NOMO-1 (cell line): ENCODE measurements at regions not wholly inside any gene's neighbourhood (a gene's known extent, or its start where the extent isn't known, plus 50 kb on each side); places are given as distances from the start of the nearest gene placed in this dataset.

Source experiments
- DNase-seq, 2 experiments: peaks; one replicate each; lab custom pipeline; 2025; ENCODE audit not compliant: unreplicated experiment in 2 of 2; lab: John Stamatoyannopoulos, UW

- DNase-seq, result no peak
Measured at GRCh38 chr4:128416921-128417320, 129.3 kb upstream of the PGRMC2 start.

DNA sequence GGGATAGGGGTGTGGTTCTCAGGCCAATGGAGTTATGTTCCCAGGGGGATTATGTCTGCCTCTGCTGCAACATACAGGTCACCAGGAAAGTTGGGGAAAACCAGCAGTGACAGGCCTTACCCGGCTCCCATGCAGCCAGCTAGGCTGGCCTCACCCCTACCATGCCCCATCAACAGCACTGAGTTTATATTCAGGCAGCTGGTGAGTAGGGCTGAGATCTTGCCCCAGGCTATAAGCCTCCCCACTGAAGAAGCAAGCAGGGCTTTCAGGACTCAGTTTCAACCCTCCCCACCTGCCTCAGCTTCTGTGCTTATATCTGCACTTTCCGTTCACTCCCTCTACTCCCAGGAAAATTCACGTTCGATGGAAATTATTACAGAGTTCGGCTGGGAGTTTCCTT is 122.4 kb upstream of the PGRMC2 start:
- no peak for DNase-seq

GRCh38 chr4:128403586-128403985 is 116.0 kb upstream of the PGRMC2 start:
- DNase-seq, result no peak

- DNase-seq, result no peak
Measured at GRCh38 chr4:128394778-128395177, 107.2 kb upstream of the PGRMC2 start.

DNA sequence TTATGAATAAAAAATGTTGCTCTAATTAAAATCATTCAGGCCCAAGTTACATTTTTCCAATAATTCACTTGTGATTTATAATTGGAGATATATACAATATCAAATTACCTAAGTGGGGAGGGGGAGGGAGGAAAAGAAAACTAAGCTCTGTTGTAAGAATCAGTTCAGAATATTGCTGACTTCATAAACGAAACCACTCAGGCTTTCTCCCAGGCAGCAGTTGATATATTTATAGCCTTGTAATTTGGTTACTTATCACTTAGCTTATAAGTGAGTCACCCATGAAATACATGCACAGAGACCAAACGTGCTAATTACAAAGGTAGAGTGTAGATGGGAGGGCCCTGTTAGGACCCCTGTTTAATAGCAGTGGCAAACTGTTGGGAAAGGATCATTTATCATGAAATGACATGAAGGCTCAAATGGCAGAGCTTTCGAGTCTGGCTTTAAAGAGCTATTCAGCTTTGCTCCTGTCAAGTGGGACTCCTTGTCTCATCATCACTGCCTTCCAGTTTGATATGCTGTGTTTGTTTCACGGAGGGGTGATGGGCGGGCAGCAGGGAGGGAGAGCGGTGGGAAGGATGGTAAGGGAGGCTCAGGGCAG is 105.6 kb upstream of the PGRMC2 start:
- peak; percentile 53 to 88 for DNase-seq

DNA sequence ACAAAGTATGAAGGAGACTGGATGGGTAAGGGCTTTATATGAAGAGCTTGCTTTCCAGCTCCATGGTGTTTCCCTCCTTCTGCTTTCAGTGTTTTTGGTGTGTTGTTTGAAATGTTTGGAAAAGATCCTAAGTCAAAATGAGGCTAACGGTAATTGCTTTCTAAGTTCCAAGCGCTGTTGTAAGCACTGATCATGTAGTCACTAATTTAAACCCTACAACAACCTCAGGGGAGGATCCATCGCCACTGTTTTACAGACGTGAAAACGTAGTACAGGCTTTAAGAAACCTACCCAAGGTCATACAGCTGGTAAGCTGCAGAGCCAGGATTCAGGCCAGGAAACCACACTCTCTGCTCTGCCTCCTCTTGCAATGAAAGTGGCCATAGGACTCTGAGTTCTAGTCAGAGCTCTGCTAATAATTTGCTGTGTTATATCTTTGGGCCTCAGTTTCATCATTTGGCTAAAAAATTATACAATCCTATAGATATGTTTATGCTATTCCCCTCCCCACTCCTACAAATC is 102.9 kb upstream of the PGRMC2 start:
- DNase-seq, result no peak

GRCh38 chr4:128388796-128389195 is 101.2 kb upstream of the PGRMC2 start:
- no peak for DNase-seq

DNA sequence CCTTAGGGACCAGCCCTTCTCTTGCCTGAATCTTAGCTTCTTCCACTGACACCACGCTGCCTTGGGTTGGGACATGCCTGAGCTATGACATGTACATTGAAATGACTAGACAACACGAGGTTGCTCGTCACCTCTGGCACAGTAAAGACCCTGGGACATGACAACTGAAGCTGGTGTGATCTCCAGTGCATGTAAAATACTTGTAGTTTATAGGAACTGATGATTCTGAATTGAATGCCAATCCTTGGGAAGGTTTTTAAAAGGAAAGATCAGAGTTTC is 100.7 kb upstream of the PGRMC2 start:
- no peak for DNase-seq

DNA sequence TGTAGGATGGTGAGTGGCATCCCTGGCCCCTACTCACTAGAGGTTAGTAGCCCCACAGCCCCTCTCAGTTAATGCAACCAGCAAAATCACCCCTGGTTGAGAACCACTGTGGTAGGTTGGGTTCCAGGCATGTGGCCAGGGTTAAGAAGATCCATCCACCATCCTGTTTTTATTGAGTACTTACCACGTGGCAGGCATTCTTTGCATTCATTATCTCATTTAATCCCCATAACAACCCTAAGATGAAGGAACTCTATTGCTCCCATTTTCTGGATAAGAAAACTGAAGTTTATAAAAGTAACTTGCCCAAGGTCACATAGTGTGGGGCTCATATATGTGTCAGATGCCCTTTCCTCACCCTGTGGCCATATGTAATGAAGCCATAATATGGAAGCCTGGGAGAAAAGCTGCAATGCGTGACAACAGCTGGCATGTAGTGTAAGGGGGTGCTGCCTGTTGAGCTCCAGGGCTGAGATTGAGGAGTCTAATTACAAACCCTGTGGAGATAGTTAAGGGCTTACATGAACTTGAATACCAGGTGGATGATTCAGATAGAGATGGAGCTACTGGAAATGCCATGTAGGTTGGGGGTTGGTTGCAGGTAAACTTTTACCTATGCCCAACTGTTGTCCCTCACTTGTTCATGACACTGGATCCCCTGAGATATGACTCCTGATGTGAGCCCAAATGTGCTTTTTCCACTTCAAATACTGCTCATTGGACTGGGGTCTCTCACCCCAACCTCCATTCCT is 100.2 kb upstream of the PGRMC2 start:
- no peak for DNase-seq

DNA sequence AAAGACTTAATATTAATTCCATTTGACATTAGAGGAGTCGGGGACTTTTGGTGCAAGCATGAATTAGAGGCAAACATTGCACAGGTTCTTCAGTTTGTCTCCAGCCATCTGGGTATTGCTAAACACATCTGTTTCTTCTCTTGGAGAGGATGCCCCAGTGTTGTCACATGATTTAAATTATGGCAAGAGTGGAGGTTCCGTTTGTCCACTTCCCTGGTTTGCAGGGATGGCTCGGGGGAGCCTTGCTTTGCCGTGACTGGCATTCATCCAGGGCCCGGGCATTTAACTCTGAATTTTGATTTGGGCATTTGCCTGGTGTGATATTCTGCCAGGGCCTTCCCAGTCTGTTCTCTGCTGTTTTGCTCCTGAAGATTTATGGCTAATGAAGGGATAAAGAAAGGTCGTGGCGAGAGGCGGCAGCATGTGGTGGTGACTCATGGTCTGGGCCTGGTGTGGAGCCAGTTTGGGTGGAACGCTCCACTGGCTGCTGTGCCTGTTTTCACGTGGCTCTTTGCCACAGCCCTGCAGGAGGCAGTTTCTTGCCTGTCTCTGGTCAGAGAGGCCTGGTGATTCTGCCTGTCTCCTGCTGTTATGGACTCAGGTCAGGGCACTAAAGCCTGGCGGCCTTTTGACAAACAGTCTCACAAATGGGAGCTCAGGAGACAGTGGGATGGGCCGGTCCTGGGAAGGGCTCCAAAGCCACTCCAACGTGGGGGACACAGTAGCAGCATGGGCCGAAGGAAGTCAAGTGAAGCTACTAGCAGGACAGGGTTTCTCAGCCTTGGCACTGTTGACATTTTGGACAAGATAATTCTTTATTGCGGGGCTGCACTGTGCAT is 99.4 kb upstream of the PGRMC2 start:
- DNase-seq, result peak; percentile 76 to 78

DNA sequence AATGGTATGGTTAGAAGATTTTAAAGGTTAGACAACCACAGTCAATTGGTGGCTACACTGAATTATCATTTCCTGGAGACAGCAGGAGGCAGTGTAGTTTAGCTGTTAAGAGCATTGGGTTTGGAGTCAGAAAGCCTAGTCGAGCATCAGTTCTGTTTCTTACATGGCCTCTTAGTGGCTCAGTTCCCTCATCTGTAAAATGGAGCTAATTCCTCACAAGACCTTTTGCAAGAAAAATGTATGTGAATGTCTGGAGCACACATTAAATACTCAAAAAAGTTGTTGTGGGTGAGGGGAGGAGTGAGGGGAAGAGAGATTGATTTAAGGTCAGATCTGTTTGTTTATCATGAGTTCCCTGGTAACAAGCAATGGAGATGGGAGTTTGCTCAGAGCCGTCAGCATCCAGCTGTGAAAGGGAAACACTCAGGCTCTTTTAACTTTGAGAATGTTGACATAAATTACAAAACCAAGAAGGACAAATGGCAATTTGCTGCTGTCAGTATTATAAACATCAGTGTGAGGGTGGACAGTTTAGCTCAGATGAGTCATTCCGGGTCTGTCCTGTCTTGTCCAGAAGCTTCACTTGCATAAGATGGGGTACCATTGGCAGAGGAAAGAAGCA is 98.2 kb upstream of the PGRMC2 start:
- DNase-seq, result peak; percentile 21 to 54

DNA sequence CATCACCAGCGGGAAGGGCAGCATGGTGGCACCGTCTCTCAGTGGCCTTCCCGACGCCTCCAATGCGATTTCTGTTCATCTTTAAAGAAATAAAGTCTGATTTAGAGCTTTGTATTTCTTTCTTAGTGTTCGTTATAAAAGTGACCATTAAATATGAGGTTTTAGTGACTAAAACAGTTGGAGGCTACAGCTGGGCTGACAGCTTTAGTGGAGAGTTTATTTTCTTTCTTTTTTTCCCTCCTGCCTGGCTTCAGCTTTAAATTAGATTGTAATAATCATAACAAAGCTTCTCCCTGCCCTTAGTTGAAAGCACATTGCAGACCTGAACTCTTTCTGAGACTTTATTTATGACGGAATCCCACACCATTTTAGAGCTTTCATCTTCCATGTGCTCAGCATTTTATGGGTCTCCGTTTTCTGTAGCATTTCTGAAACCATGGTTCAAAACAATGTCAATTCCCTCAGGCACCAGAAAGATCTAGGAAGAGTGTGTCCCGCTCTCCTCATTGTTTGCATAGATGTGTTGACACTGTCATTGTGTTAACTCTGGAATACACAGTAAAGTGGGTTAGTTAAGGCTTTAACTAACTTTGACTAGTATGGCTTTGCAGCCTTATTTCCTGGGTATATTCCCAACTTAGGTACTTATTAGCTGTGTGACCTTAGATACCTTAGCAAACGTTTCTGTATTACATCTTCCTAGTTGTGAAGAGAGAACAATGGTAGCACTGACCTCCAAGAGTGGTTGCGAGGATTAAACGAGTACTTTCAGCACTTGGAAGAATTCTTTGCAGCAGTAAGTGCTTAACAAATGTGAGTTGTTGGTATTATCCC is 97.4 kb upstream of the PGRMC2 start:
- DNase-seq, result no peak

- DNase-seq, result no peak
Measured at GRCh38 chr4:128384091-128384520, 96.5 kb upstream of the PGRMC2 start.

- peak in 1 of 2 experiments; percentile 3 for DNase-seq
Measured at GRCh38 chr4:128381748-128382559, 94.3 kb upstream of the PGRMC2 start.

DNA sequence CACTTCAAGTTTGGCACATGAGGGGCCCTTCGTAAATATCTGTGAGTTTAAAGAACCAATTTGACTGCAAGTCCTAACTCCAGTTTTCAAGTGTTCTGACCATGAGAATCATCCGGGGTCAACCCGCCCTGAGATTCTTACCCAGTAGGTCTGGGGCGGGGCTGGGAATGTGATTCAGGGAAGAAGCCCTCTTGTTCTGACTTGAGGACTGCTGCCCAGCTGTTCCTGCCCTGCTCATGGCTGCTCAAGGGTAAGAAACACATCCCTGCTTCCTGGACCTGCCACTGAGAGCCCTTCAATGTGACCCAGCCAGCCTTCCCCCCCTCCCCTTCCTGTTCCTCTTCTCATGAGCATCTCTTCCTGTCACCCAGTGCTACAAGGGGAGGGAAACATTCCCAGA is 92.7 kb upstream of the PGRMC2 start:
- no peak for DNase-seq

DNA sequence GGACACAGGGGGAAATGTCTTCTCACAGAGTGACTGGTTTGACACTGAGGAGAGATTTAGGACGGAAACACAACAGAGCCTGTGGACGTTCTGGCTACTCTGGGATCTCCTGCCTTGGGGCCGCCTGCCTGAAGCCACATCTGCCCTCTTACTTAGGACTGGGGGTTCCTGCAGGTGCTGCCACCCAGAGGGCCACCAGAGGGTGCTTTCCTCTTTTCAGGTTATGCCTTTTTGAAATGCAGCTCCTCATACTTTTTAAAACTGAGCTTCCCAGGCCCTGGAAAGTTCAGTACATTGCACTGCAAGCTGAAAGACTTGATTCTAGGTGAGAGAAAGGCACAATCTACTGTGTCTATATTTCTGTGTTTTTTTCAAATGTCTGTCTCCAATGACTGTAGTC is 92.2 kb upstream of the PGRMC2 start:
- peak; percentile 6 to 50 for DNase-seq

- DNase-seq, result no peak
Measured at GRCh38 chr4:128378668-128379067, 91.1 kb upstream of the PGRMC2 start.

- DNase-seq, result no peak
Measured at GRCh38 chr4:128376958-128377357, 89.3 kb upstream of the PGRMC2 start.

DNA sequence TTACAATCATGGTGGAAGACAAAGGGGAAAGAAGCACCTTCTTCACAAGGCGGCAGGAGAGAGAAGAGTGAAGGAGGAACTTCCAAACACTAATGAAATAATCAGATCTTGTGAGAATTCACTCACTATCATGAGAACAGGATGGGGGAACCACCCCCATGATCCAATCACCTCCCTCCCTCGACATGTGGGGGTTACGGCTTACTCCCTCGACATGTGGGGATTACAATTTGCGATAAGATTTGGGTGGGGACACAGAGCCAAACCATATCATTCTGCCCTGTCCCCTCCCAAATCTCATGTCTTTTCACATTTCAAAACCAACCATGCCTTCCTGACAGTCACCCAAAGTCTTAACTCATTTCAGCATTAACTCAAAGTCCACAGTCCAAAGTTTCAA is 88.7 kb upstream of the PGRMC2 start:
- no peak for DNase-seq

DNA sequence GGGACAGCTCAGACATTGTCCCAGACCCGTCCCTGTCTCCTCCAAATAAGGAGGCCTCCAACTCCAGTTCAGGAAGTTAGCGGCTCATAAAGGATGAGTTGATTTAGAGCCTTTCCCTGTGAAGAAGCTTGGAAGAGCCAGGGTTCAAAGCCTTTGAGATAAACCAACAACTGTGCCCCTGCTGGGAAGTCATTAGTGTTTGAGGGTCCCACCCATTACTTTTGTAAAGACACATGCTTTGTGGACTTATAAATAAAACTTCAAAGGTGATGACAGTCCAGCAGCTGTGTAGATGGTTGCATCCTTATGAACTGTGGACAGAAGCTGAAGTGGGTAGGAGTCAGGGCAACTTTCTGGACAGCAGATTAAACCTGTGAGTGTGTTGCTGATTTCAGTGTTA is 86.0 kb upstream of the PGRMC2 start:
- no peak for DNase-seq
